ENCODE measurements at regions not wholly inside any gene's neighbourhood (a gene's known extent, or its start where the extent isn't known, plus 50 kb on each side); places are given as distances from the start of the nearest gene placed in this dataset.

- DNase-seq = no peak
Observed at GRCh38 chr3:74346896-74347295, 267.6 kb downstream of the CNTN3 start.

- DNase-seq = no peak
Observed at GRCh38 chr3:74345701-74346100, 268.8 kb downstream of the CNTN3 start.

GRCh38 chr3:74344865-74345440 is 269.5 kb downstream of the CNTN3 start:
- DNase-seq = no peak

- no peak for DNase-seq
Observed at GRCh38 chr3:74343391-74343790, 271.1 kb downstream of the CNTN3 start.

GRCh38 chr3:74338998-74339397 is 275.5 kb downstream of the CNTN3 start:
- no peak for DNase-seq

- DNase-seq = no peak
Observed at GRCh38 chr3:74332165-74332564, 282.3 kb downstream of the CNTN3 start.

GRCh38 chr3:74331711-74332110 is 282.7 kb downstream of the CNTN3 start:
- DNase-seq = no peak

GRCh38 chr3:74329096-74329495 is 285.4 kb downstream of the CNTN3 start:
- DNase-seq = no peak

- DNase-seq = no peak
Observed at GRCh38 chr3:74328435-74328834, 286.0 kb downstream of the CNTN3 start.

- no peak for DNase-seq
Observed at GRCh38 chr3:74315291-74315690, 299.2 kb downstream of the CNTN3 start.

GRCh38 chr3:74314696-74315095 is 299.8 kb downstream of the CNTN3 start:
- no peak for DNase-seq

GRCh38 chr3:74309716-74310115 is 304.7 kb downstream of the CNTN3 start:
- no peak for DNase-seq

GRCh38 chr3:74304424-74304823 is 310.0 kb downstream of the CNTN3 start:
- no peak for DNase-seq

GRCh38 chr3:74303711-74304110 is 310.7 kb downstream of the CNTN3 start:
- no peak for DNase-seq

GRCh38 chr3:74302969-74303368 is 311.5 kb downstream of the CNTN3 start:
- DNase-seq = no peak

- no peak for DNase-seq
Observed at GRCh38 chr3:74302281-74302680, 312.2 kb downstream of the CNTN3 start.

- DNase-seq = no peak
Observed at GRCh38 chr3:74301056-74301455, 313.4 kb downstream of the CNTN3 start.

GRCh38 chr3:74295479-74295878 is 319.0 kb downstream of the CNTN3 start:
- DNase-seq = no peak

GRCh38 chr3:74288761-74289160 is 325.7 kb downstream of the CNTN3 start:
- DNase-seq = no peak

GRCh38 chr3:74287557-74287956 is 326.9 kb downstream of the CNTN3 start:
- no peak for DNase-seq

- no peak for DNase-seq
Observed at GRCh38 chr3:74282202-74282601, 332.3 kb downstream of the CNTN3 start.

- DNase-seq = no peak
Observed at GRCh38 chr3:74281705-74282104, 332.8 kb downstream of the CNTN3 start.

GRCh38 chr3:74273555-74274402 is 340.7 kb downstream of the CNTN3 start:
- no peak for DNase-seq

GRCh38 chr3:74273091-74273490 is 341.4 kb downstream of the CNTN3 start:
- no peak for DNase-seq

GRCh38 chr3:74271541-74271940 is 342.9 kb downstream of the CNTN3 start:
- DNase-seq = no peak

All from SHP77 treated with DMSO at 0.1 percent for 48 hours (cell line).